HCT116 (cell line): ENCODE measurements at regions not wholly inside any gene's neighbourhood (a gene's known extent, or its start where the extent isn't known, plus 50 kb on each side); places are given as distances from the start of the nearest gene placed in this dataset.
"Not testable (repeated sequence)": the region's sequence is repeated elsewhere in the genome, so short reads cannot be mapped to it uniquely, and the experiment has no call there.

Source experiments
- ATAC-seq: fragments of 200-7000 bp; cut with Tn5 transposase; 2 replicates; pipeline ENCODE4 v1.9.1; 2020; ENCODE audit warnings: mild to moderate bottlenecking, moderate library complexity
- BruUV-seq: library from RNA; stranded (reverse); fragments of 400-500 nt; replicated peaks from 2 replicates; lab custom pipeline; 2021; lab: Mats Ljungman, UMichigan
- CTCF ChIA-PET: fragments of 300-600 bp; sonication (Branson Sonifier 250); formaldehyde crosslinking; loops from one replicate; lab custom pipeline; 2021; ENCODE audit warnings: antibody characterized with exemption; lab: Charles Lee
- POLR2A ChIA-PET: fragments of 300-600, 350-600 bp; sonication (Branson Sonifier 250); formaldehyde crosslinking; loops from one replicate; lab custom pipeline; 2021; ENCODE audit warnings: antibody characterized with exemption; lab: Charles Lee
- RAD21 ChIA-PET, 2 experiments: fragments of 300-600 bp; sonication (Branson Sonifier 250); formaldehyde crosslinking; loops; one replicate each; lab custom pipeline; 2023; ENCODE audit warnings: low total read pairs in 2 of 2; ENCODE audit not compliant: uncharacterized antibody in 2 of 2, unreplicated experiment in 2 of 2, low non-redundant PET in 1 of 2; lab: Charles Lee
- DNase-seq: peaks from one replicate; pipeline ENCODE4 v3.0.0-alpha.2; 2010; ENCODE audit warnings: low read depth, low spot score
- H2AFZ ChIP-seq: fragments of 200-600 bp; shearing (Covaris generic), sonication (generic); 2 replicates; pipeline ENCODE4 v1.6.1; 2017; ENCODE audit warnings: low read depth, mixed run types, mixed read lengths, antibody characterized with exemption, low read length; ENCODE audit not compliant: poor library complexity, severe bottlenecking
- H3K27ac ChIP-seq: 2 replicates; pipeline ENCODE4 v1.5.1; 2012; ENCODE audit warnings: low read depth, low read length
- H3K27me3 ChIP-seq: fragments of 200-600 bp; sonication (generic); 2 replicates; pipeline ENCODE4 v1.6.1; 2016; ENCODE audit warnings: mixed run types, low read length, mixed read lengths; ENCODE audit not compliant: insufficient read depth
- H3K36me3 ChIP-seq, 2 experiments: fragments of 200-500 bp in 1 of 2; fragments of 200-600 bp in 1 of 2; sonication (Bioruptor generic) in 1 of 2; sonication (generic) in 1 of 2; 2 replicates each; pipeline versions ENCODE4 v1.5.1 to v1.6.1; 2014 to 2016; ENCODE audit warnings: low read length in 2 of 2, inconsistent platforms in 1 of 2, mixed read lengths in 1 of 2, mixed run types in 1 of 2; ENCODE audit not compliant: insufficient read depth in 2 of 2, control insufficient read depth in 1 of 2
- H3K4me1 ChIP-seq, 2 experiments: fragments of 200-600 bp in 1 of 2; sonication (generic) in 1 of 2; 2 replicates each; pipeline versions ENCODE4 v1.5.1 to v1.6.1; 2012 to 2017; ENCODE audit warnings: low read length in 2 of 2, inconsistent platforms in 1 of 2, mild to moderate bottlenecking in 1 of 2, mixed read lengths in 1 of 2, mixed run types in 1 of 2, moderate library complexity in 1 of 2; ENCODE audit not compliant: insufficient read depth in 2 of 2, control insufficient read depth in 1 of 2
- H3K4me2 ChIP-seq: fragments of 200-600 bp; sonication (generic); 2 replicates; pipeline ENCODE4 v1.6.1; 2017; ENCODE audit warnings: mixed run types, low read length, mixed read lengths
- H3K4me3 ChIP-seq, 2 experiments: fragments of 200-600 bp in 1 of 2; sonication (generic) in 1 of 2; replicated peaks in 1 of 2; 2 replicates each; pipeline ENCODE4 v1.5.1; 2011 to 2016; ENCODE audit warnings: low read length in 2 of 2, control low read depth in 1 of 2, low read depth in 1 of 2, mild to moderate bottlenecking in 1 of 2, mixed read lengths in 1 of 2, mixed run types in 1 of 2
- H3K79me2 ChIP-seq: fragments of 200-600 bp; sonication (generic); 2 replicates; pipeline ENCODE4 v1.6.1; 2017; ENCODE audit warnings: mild to moderate bottlenecking, mixed run types, low read length, moderate library complexity, mixed read lengths; ENCODE audit not compliant: insufficient read depth
- H3K9ac ChIP-seq: fragments of 200-600 bp; sonication (generic); 2 replicates; pipeline ENCODE4 v1.6.1; 2016; ENCODE audit warnings: low read length, mixed read lengths
- H3K9me2 ChIP-seq: fragments of 200-600 bp; sonication (generic), shearing (Covaris generic); 2 replicates; pipeline ENCODE4 v1.6.1; 2017; ENCODE audit warnings: mixed run types, mild to moderate bottlenecking, moderate library complexity; ENCODE audit not compliant: insufficient read depth
- H3K9me3 ChIP-seq, 2 experiments: fragments of 200-500 bp in 1 of 2; fragments of 200-600 bp in 1 of 2; sonication (Bioruptor generic) in 1 of 2; sonication (generic) in 1 of 2; 2 replicates each; pipeline ENCODE4 v1.6.1; 2014 to 2017; ENCODE audit warnings: low read length in 2 of 2, mixed read lengths in 2 of 2, inconsistent platforms in 1 of 2, low read depth in 1 of 2, mild to moderate bottlenecking in 1 of 2, mixed run types in 1 of 2, moderate library complexity in 1 of 2; ENCODE audit not compliant: control insufficient read depth in 1 of 2, insufficient read depth in 1 of 2
- H4K20me1 ChIP-seq: fragments of 200-600 bp; sonication (generic), shearing (Covaris generic); 2 replicates; pipeline ENCODE4 v1.6.1; 2017; ENCODE audit warnings: mixed run types, mild to moderate bottlenecking, moderate library complexity; ENCODE audit not compliant: insufficient read depth
- CBX3 ChIP-seq: IDR thresholded peaks from 2 replicates; pipeline ENCODE4 v1.6.1; 2012; ENCODE audit warnings: low read depth
- EGR1 ChIP-seq: IDR thresholded peaks from 2 replicates; pipeline ENCODE4 v1.6.1; 2012; ENCODE audit warnings: low read depth
- ELF1 ChIP-seq: IDR thresholded peaks from 2 replicates; pipeline ENCODE4 v1.6.1; 2012; ENCODE audit warnings: low read depth, borderline replicate concordance
- FOSL1 ChIP-seq: IDR thresholded peaks from 2 replicates; pipeline ENCODE4 v1.6.1; 2012; ENCODE audit warnings: low read depth
- JUND ChIP-seq: IDR thresholded peaks from 2 replicates; pipeline ENCODE4 v1.6.1; 2012
- POLR2A ChIP-seq: IDR thresholded peaks from 2 replicates; pipeline ENCODE4 v1.7.0; 2011; ENCODE audit warnings: borderline replicate concordance; ENCODE audit not compliant: insufficient read depth, insufficient read length; ENCODE audit errors: extremely low read depth
- POLR2AphosphoS5 ChIP-seq: IDR thresholded peaks from 2 replicates; pipeline ENCODE4 v1.6.1; 2011; ENCODE audit warnings: mild to moderate bottlenecking, low read depth, low read length, moderate library complexity
- SIN3A ChIP-seq: IDR thresholded peaks from 2 replicates; pipeline ENCODE4 v1.6.1; 2012; ENCODE audit warnings: low read depth
- TCF7L2 ChIP-seq: IDR thresholded peaks from 2 replicates; pipeline ENCODE4 v1.7.0; 2011; ENCODE audit warnings: borderline replicate concordance, inconsistent platforms; ENCODE audit not compliant: insufficient read depth, insufficient read length; ENCODE audit errors: extremely low read depth
- ZFX ChIP-seq: fragments of 450-650 bp; IDR thresholded peaks from 2 replicates; pipeline ENCODE4 v1.6.1; 2017
- ZNF274 ChIP-seq: fragments of 200-500 bp; sonication (Bioruptor generic); IDR thresholded peaks from 2 replicates; pipeline ENCODE4 v1.6.1; 2014; ENCODE audit warnings: mild to moderate bottlenecking, low read depth, low read length, inconsistent platforms
- intact Hi-C: fragments of 100-400 bp; cut with micrococcal nuclease; formaldehyde crosslinking; loops from 2 replicates; pipeline ENCODE4 v1.10.0; 2022
- TF ChIP-seq, protein P1 (sequence below), 3 experiments: fragments of 200-600 bp in 1 of 3; sonication (generic) in 1 of 3; IDR thresholded peaks in 2 of 3; conservative IDR thresholded peaks in 1 of 3; 2 replicates each; pipeline ENCODE4 v1.5.1; 2012 to 2017; ENCODE audit warnings: low read depth in 2 of 3, low read length in 2 of 3, antibody characterized with exemption in 1 of 3, borderline replicate concordance in 1 of 3, control low read depth in 1 of 3, mild to moderate bottlenecking in 1 of 3, mixed read lengths in 1 of 3, mixed run types in 1 of 3, moderate library complexity in 1 of 3; ENCODE audit not compliant: insufficient read depth in 1 of 3
- TF ChIP-seq, protein P2 (sequence below): IDR thresholded peaks from 2 replicates; pipeline ENCODE4 v1.6.1; 2012
- TF ChIP-seq, protein P3 (sequence below): IDR thresholded peaks from 2 replicates; pipeline ENCODE4 v1.6.1; 2012
- TF ChIP-seq, protein P4 (sequence below): IDR thresholded peaks from 2 replicates; pipeline ENCODE4 v1.6.1; 2011; ENCODE audit warnings: mild to moderate bottlenecking, low read length, moderate library complexity; ENCODE audit not compliant: insufficient replicate concordance; ENCODE audit errors: extremely low read depth

DNA sequence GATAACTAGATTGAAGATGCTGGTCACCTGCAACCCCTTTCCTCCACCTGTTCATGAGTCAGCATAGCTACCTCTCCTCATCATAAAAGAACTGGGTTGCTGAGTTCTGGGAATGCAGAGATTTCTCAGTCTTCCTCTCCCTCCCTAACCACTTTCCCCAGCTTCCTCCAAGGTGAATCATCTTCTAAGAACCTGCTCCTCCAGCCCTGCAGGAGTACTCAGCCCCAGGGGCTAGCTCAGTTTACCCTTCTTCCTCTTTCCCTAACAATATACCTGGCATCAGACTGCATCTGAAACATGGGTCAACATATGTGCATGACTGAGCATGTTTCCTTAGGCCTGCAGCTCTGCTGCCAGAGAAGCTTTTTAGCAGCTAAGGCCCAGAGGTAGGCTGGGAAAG is 1157.5 kb upstream of the SEL1L start:
- H3K9ac ChIP-seq, H3K4me2 ChIP-seq, H3K4me3 ChIP-seq, CTCF ChIA-PET, DNase-seq, H3K4me1 ChIP-seq, H4K20me1 ChIP-seq, H3K27ac ChIP-seq, POLR2A ChIA-PET, H3K9me3 ChIP-seq, ATAC-seq, H2AFZ ChIP-seq, BruUV-seq, RAD21 ChIA-PET, intact Hi-C loops, H3K27me3 ChIP-seq, H3K79me2 ChIP-seq, H3K9me2 ChIP-seq, H3K36me3 ChIP-seq: not testable (repeated sequence)

DNA sequence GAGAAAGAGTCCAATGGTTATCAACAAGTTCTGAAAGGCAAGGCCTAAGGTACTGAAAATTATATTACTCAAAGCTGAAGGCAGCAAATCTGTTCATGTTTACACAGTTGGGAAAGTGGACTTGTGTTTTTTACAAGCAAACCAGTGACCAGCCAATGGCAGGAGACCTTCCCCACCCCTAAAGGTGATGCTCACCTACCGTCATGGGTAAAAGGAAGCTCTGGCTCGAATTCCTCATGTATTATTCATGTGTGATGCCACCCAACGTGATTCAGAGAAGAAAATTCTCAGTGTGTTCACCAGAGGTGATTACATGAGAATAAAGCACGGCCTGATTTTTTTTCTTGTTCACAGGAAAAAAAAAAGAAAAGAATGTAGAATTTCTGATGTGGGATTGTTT is 1161.2 kb upstream of the SEL1L start:
- Histone ChIP-seq H3K4me3 (no peak overlapping the region), H3K27me3 (no peaks in the 10 kb centered on the region), H2AFZ (no peak overlapping the region), H3K36me3 (no peaks in the 10 kb centered on the region), H3K79me2 (no peaks in the 10 kb centered on the region), H3K9me3 (peaks cover 13 to 14% of the 10 kb centered on the region in 2 experiments; a peak in 2 of 4 replicates), H3K27ac (no peak overlapping the region), H3K4me2 (no peak overlapping the region), H3K9me2 (no peaks in the 10 kb centered on the region), H4K20me1 (no peaks in the 10 kb centered on the region), H3K4me1 (no peaks in the 10 kb centered on the region), H3K9ac (no peak overlapping the region)
- DNase-seq (no peak), ATAC-seq (no peak)
- TF ChIP-seq, protein P1, sequence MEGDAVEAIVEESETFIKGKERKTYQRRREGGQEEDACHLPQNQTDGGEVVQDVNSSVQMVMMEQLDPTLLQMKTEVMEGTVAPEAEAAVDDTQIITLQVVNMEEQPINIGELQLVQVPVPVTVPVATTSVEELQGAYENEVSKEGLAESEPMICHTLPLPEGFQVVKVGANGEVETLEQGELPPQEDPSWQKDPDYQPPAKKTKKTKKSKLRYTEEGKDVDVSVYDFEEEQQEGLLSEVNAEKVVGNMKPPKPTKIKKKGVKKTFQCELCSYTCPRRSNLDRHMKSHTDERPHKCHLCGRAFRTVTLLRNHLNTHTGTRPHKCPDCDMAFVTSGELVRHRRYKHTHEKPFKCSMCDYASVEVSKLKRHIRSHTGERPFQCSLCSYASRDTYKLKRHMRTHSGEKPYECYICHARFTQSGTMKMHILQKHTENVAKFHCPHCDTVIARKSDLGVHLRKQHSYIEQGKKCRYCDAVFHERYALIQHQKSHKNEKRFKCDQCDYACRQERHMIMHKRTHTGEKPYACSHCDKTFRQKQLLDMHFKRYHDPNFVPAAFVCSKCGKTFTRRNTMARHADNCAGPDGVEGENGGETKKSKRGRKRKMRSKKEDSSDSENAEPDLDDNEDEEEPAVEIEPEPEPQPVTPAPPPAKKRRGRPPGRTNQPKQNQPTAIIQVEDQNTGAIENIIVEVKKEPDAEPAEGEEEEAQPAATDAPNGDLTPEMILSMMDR (IDR thresholded peaks at IDR 0.05 in 2 of 3, conservative IDR thresholded peaks at IDR 0.05 in 1 of 3; ENCODE audit: borderline replicate concordance in 1 of 3, insufficient read depth in 1 of 3, low read depth in 2 of 3, low read length in 2 of 3), result no peak
- TF ChIP-seq ZFX, result no peak
- no peak for TF ChIP-seq FOSL1
- TF ChIP-seq, protein P2, sequence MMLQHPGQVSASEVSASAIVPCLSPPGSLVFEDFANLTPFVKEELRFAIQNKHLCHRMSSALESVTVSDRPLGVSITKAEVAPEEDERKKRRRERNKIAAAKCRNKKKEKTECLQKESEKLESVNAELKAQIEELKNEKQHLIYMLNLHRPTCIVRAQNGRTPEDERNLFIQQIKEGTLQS, result no peak
- TF ChIP-seq ELF1, result no peak
- no peak for TF ChIP-seq POLR2AphosphoS5
- TF ChIP-seq EGR1, result no peak
- no peak for TF ChIP-seq CBX3
- no peak for TF ChIP-seq ZNF274
- no peak for TF ChIP-seq SIN3A
- TF ChIP-seq, protein P3, sequence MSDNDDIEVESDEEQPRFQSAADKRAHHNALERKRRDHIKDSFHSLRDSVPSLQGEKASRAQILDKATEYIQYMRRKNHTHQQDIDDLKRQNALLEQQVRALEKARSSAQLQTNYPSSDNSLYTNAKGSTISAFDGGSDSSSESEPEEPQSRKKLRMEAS, result no peak
- no peak for TF ChIP-seq TCF7L2
- TF ChIP-seq, protein P4, sequence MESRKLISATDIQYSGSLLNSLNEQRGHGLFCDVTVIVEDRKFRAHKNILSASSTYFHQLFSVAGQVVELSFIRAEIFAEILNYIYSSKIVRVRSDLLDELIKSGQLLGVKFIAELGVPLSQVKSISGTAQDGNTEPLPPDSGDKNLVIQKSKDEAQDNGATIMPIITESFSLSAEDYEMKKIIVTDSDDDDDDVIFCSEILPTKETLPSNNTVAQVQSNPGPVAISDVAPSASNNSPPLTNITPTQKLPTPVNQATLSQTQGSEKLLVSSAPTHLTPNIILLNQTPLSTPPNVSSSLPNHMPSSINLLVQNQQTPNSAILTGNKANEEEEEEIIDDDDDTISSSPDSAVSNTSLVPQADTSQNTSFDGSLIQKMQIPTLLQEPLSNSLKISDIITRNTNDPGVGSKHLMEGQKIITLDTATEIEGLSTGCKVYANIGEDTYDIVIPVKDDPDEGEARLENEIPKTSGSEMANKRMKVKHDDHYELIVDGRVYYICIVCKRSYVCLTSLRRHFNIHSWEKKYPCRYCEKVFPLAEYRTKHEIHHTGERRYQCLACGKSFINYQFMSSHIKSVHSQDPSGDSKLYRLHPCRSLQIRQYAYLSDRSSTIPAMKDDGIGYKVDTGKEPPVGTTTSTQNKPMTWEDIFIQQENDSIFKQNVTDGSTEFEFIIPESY, result no peak
- no peak for TF ChIP-seq POLR2A
- no peak for TF ChIP-seq JUND
- BruUV-seq, result no TSS peak
- intact Hi-C loops, result no loop called here
- CTCF ChIA-PET, result no interaction called here
- RAD21 ChIA-PET, result no interaction called here
- POLR2A ChIA-PET, result no interaction called here
